ENCODE measurements at regions not wholly inside any gene's neighbourhood (a gene's known extent, or its start where the extent isn't known, plus 50 kb on each side); places are given as distances from the start of the nearest gene placed in this dataset.
A peak's percentile ranks its signal among the peaks of the same experiment; 100 is the strongest.

- Histone ChIP-seq H3K27ac (ENCODE audit: poor library complexity, severe bottlenecking) (no peak overlapping the region), H3K36me3 (ENCODE audit: low read depth) (no peaks in the 10 kb centered on the region), H3K9me3 (ENCODE audit: severe bottlenecking) (no peaks in the 10 kb centered on the region), H3K4me3 (ENCODE audit: severe bottlenecking) (no peak overlapping the region), H3K4me1 (ENCODE audit: insufficient read depth, poor library complexity, severe bottlenecking) (peaks cover 5% of the 10 kb centered on the region), H3K27me3 (ENCODE audit: insufficient read depth, poor library complexity, severe bottlenecking) (no peaks in the 10 kb centered on the region)
- ATAC-seq (ENCODE audit: low read depth) (no peak), DNase-seq (ENCODE audit: low spot score) (no peak)
- TF ChIP-seq CTCF (IDR thresholded peaks at IDR 0.05; ENCODE audit: poor library complexity, severe bottlenecking): no peak
These were observed 270.0 kb upstream of the FN1 start for GRCh38 chr2:215705771-215706361.

- peaks cover 10% of the 10 kb centered on the region for H3K4me1 ChIP-seq (ENCODE audit: insufficient read depth, poor library complexity, severe bottlenecking)
- H3K4me3 ChIP-seq (ENCODE audit: severe bottlenecking): no peak overlapping the region
- ATAC-seq (ENCODE audit: low read depth) (no peak), DNase-seq (ENCODE audit: low spot score) (no peak)
- no peaks in the 10 kb centered on the region for H3K9me3 ChIP-seq (ENCODE audit: severe bottlenecking)
- no peak for TF ChIP-seq CTCF (IDR thresholded peaks at IDR 0.05; ENCODE audit: poor library complexity, severe bottlenecking)
- H3K36me3 ChIP-seq (ENCODE audit: low read depth): no peaks in the 10 kb centered on the region
- H3K27me3 ChIP-seq (ENCODE audit: insufficient read depth, poor library complexity, severe bottlenecking): no peaks in the 10 kb centered on the region
- H3K27ac ChIP-seq (ENCODE audit: poor library complexity, severe bottlenecking): no peak overlapping the region
These were observed 269.4 kb upstream of the FN1 start for GRCh38 chr2:215705281-215705680.

GRCh38 chr2:215702116-215702902 lies 266.4 kb upstream of the FN1 start:
- H3K9me3 ChIP-seq (ENCODE audit: severe bottlenecking): no peaks in the 10 kb centered on the region
- peaks cover 19% of the 10 kb centered on the region for H3K4me1 ChIP-seq (ENCODE audit: insufficient read depth, poor library complexity, severe bottlenecking)
- no peak overlapping the region for H3K4me3 ChIP-seq (ENCODE audit: severe bottlenecking)
- no peak for TF ChIP-seq CTCF (IDR thresholded peaks at IDR 0.05; ENCODE audit: poor library complexity, severe bottlenecking)
- DNase-seq (ENCODE audit: low spot score) (no peak), ATAC-seq (ENCODE audit: low read depth) (no peak)
- H3K27me3 ChIP-seq (ENCODE audit: insufficient read depth, poor library complexity, severe bottlenecking): no peaks in the 10 kb centered on the region
- H3K27ac ChIP-seq (ENCODE audit: poor library complexity, severe bottlenecking): no peak overlapping the region
- no peaks in the 10 kb centered on the region for H3K36me3 ChIP-seq (ENCODE audit: low read depth)

GRCh38 chr2:215699700-215700538 lies 264.1 kb upstream of the FN1 start:
- Histone ChIP-seq H3K36me3 (ENCODE audit: low read depth) (no peaks in the 10 kb centered on the region), H3K4me1 (ENCODE audit: insufficient read depth, poor library complexity, severe bottlenecking) (peaks cover 19% of the 10 kb centered on the region), H3K27ac (ENCODE audit: poor library complexity, severe bottlenecking) (peak overlapping the region; percentile 84), H3K4me3 (ENCODE audit: severe bottlenecking) (no peak overlapping the region), H3K27me3 (ENCODE audit: insufficient read depth, poor library complexity, severe bottlenecking) (no peaks in the 10 kb centered on the region), H3K9me3 (ENCODE audit: severe bottlenecking) (no peaks in the 10 kb centered on the region)
- ATAC-seq (ENCODE audit: low read depth): no peak
- no peak for TF ChIP-seq CTCF (IDR thresholded peaks at IDR 0.05; ENCODE audit: poor library complexity, severe bottlenecking)
- no peak for DNase-seq (ENCODE audit: low spot score)

Measured in RWPE2 (cell line).